CD14-positive monocyte (primary cell): ENCODE measurements at regions not wholly inside any gene's neighbourhood (a gene's known extent, or its start where the extent isn't known, plus 50 kb on each side); places are given as distances from the start of the nearest gene placed in this dataset.

Experiments used
- DNase-seq, 3 donors: peaks; one replicate each; pipeline ENCODE4 v3.0.0-alpha.2; 2011 to 2022
- H2AFZ ChIP-seq: 2 replicates; pipeline ENCODE4 v1.6.0; 2012; ENCODE audit warnings: mild to moderate bottlenecking, low read depth, low read length, inconsistent platforms; ENCODE audit not compliant: insufficient read depth, poor library complexity, severe bottlenecking
- H3K27ac ChIP-seq, 2 donors: 1 replicate in 1 of 2; 2 replicates in 1 of 2; pipeline ENCODE4 v1.5.1; 2012 to 2013; ENCODE audit warnings: low read length in 2 of 2, control low read depth in 1 of 2, inconsistent platforms in 1 of 2, low read depth in 1 of 2, mild to moderate bottlenecking in 1 of 2
- H3K27me3 ChIP-seq, 2 donors: one replicate each; pipeline versions ENCODE4 v1.6.0 to v1.6.1; 2011 to 2013; ENCODE audit warnings: low read length in 2 of 2; ENCODE audit not compliant: control insufficient read depth in 2 of 2, insufficient read depth in 2 of 2
- H3K36me3 ChIP-seq, 2 donors: replicated peaks in 1 of 2; 1 replicate in 1 of 2; 2 replicates in 1 of 2; pipeline versions ENCODE4 v1.5.1 to v1.6.1; 2012 to 2013; ENCODE audit warnings: low read length in 2 of 2, control low read depth in 1 of 2, inconsistent platforms in 1 of 2, mild to moderate bottlenecking in 1 of 2; ENCODE audit not compliant: insufficient read depth in 2 of 2, control insufficient read depth in 1 of 2
- H3K4me1 ChIP-seq, 2 donors: 1 replicate in 1 of 2; 2 replicates in 1 of 2; pipeline versions ENCODE4 v1.5.1 to v1.6.1; 2012 to 2013; ENCODE audit warnings: low read length in 2 of 2, control low read depth in 1 of 2, inconsistent platforms in 1 of 2, mild to moderate bottlenecking in 1 of 2, moderate library complexity in 1 of 2; ENCODE audit not compliant: insufficient read depth in 2 of 2, control insufficient read depth in 1 of 2
- H3K4me2 ChIP-seq: replicated peaks from 2 replicates; pipeline ENCODE3; 2012; ENCODE audit warnings: low read length, moderate library complexity, mild to moderate bottlenecking; ENCODE audit not compliant: poor library complexity, severe bottlenecking; ENCODE audit errors: extremely low read depth
- H3K4me3 ChIP-seq, 3 experiments: fragments of 200-600 bp in 1 of 3; sonication (generic) in 1 of 3; replicated peaks in 1 of 3; 1 replicate in 2 of 3; 2 replicates in 1 of 3; pipeline ENCODE4 v1.5.1; 2011 to 2013; ENCODE audit warnings: low read length in 3 of 3, mild to moderate bottlenecking in 3 of 3, control low read depth in 2 of 3, low read depth in 2 of 3, inconsistent platforms in 1 of 3, moderate library complexity in 1 of 3
- H3K79me2 ChIP-seq: 2 replicates; pipeline ENCODE4 v1.6.0; 2012; ENCODE audit warnings: mild to moderate bottlenecking, control low read depth, inconsistent platforms, low read length, moderate library complexity; ENCODE audit not compliant: insufficient read depth
- H3K9ac ChIP-seq: 2 replicates; pipeline ENCODE4 v1.6.0; 2017; ENCODE audit warnings: low read length, mild to moderate bottlenecking; ENCODE audit not compliant: insufficient read depth, poor library complexity, severe bottlenecking
- H3K9me3 ChIP-seq, 2 donors: replicated peaks in 1 of 2; 1 replicate in 1 of 2; 2 replicates in 1 of 2; pipeline versions ENCODE4 v1.5.1 to v1.6.1; 2012 to 2013; ENCODE audit warnings: low read length in 2 of 2, control low read depth in 1 of 2; ENCODE audit not compliant: control insufficient read depth in 1 of 2, insufficient read depth in 1 of 2
- H4K20me1 ChIP-seq: 2 replicates; pipeline ENCODE4 v1.6.0; 2012; ENCODE audit warnings: mild to moderate bottlenecking, low read length, control low read depth, moderate library complexity; ENCODE audit not compliant: insufficient read depth
- H3K27ac Mint-ChIP-seq, 7 donors: one replicate each; pipeline ENCODE4 v1.8.0; 2020; ENCODE audit warnings: mild to moderate bottlenecking in 7 of 7, mixed read lengths in 7 of 7, moderate library complexity in 6 of 7, inconsistent platforms in 2 of 7
- H3K27me3 Mint-ChIP-seq, 3 donors: one replicate each; pipeline ENCODE4 v1.8.0; 2021 to 2022; ENCODE audit warnings: low read depth in 3 of 3, mild to moderate bottlenecking in 3 of 3, mixed read lengths in 3 of 3, moderate library complexity in 3 of 3, inconsistent platforms in 1 of 3
- H3K36me3 Mint-ChIP-seq, 2 donors: one replicate each; pipeline ENCODE4 v1.8.0; 2020; ENCODE audit warnings: mixed read lengths in 2 of 2, inconsistent platforms in 1 of 2, mild to moderate bottlenecking in 1 of 2
- H3K4me1 Mint-ChIP-seq: one replicate; pipeline ENCODE4 v1.8.0; 2020; ENCODE audit warnings: mild to moderate bottlenecking, mixed read lengths
- H3K4me3 Mint-ChIP-seq, 2 donors: one replicate each; pipeline ENCODE4 v1.8.0; 2020; ENCODE audit warnings: mild to moderate bottlenecking in 2 of 2, mixed read lengths in 2 of 2, moderate library complexity in 1 of 2
- H3K9me3 Mint-ChIP-seq, 7 donors: one replicate each; pipeline ENCODE4 v1.8.0; 2020 to 2022; ENCODE audit warnings: mixed read lengths in 7 of 7, mild to moderate bottlenecking in 6 of 7, moderate library complexity in 6 of 7, inconsistent platforms in 2 of 7
- CTCF ChIP-seq: fragments of 200-600 bp; IDR thresholded peaks from one replicate; pipeline ENCODE4 v1.8.0; 2022; ENCODE audit warnings: antibody characterized with exemption, mild to moderate bottlenecking
- WGBS: methylation state at CpG from one replicate; pipeline ENCODE4 v1.1.5; 2013; ENCODE audit warnings: missing lambda C conversion rate; ENCODE audit not compliant: insufficient coverage; 5-methylcytosine and 5-hydroxymethylcytosine counted together
- intact Hi-C, 2 donors: fragments of 100-400 bp; cut with micrococcal nuclease; formaldehyde crosslinking; loops; one replicate each; pipeline versions ENCODE4 v1.15.0 to v1.15.1; 2023

GRCh38 chr6:164066766-164067165, 652.2 kb downstream of the QKI start:
- Histone ChIP-seq H4K20me1 (no peaks in the 10 kb centered on the region), H3K9me3 (no peaks in the 10 kb centered on the region), H3K79me2 (no peaks in the 10 kb centered on the region), H3K27me3 (no peaks in the 10 kb centered on the region), H3K9ac (no peak overlapping the region), H3K36me3 (no peaks in the 10 kb centered on the region), H3K27ac (no peak overlapping the region), H2AFZ (no peak overlapping the region), H3K4me1 (no peaks in the 10 kb centered on the region), H3K4me2 (no peak overlapping the region), H3K4me3 (no peak overlapping the region)
- Mint-ChIP-seq H3K9me3 (peaks cover 0 to 5% (median 3%) of the 10 kb centered on the region in 7 donors), H3K4me3 (no peak overlapping the region), H3K36me3 (no peaks in the 10 kb centered on the region), H3K27ac (no peak overlapping the region), H3K4me1 (no peaks in the 10 kb centered on the region), H3K27me3 (peaks cover 0 to 2% (median 0%) of the 10 kb centered on the region in 3 donors)
- intact Hi-C loops: no loop called here
- DNase-seq: no peak
- 100% methylated on average over 2 of the region's 5 CpGs for WGBS
- no peak for TF ChIP-seq CTCF

GRCh38 chr6:164066335-164066734, 651.8 kb downstream of the QKI start:
- no peaks in the 10 kb centered on the region for H3K36me3 ChIP-seq
- H3K27me3 Mint-ChIP-seq: peaks cover 0 to 2% (median 0%) of the 10 kb centered on the region in 3 donors
- no peak for TF ChIP-seq CTCF
- no peaks in the 10 kb centered on the region for H3K27me3 ChIP-seq
- H3K4me1 ChIP-seq: no peaks in the 10 kb centered on the region
- no peak overlapping the region for H3K4me2 ChIP-seq
- H3K9me3 Mint-ChIP-seq: peaks cover 0 to 5% (median 2%) of the 10 kb centered on the region in 7 donors
- no peak for DNase-seq
- no peak overlapping the region for H3K27ac ChIP-seq
- H3K9ac ChIP-seq: no peak overlapping the region
- H3K79me2 ChIP-seq: no peaks in the 10 kb centered on the region
- no peak overlapping the region for H3K4me3 Mint-ChIP-seq
- H3K27ac Mint-ChIP-seq: no peak overlapping the region
- H2AFZ ChIP-seq: no peak overlapping the region
- H3K4me1 Mint-ChIP-seq: no peaks in the 10 kb centered on the region
- no peaks in the 10 kb centered on the region for H4K20me1 ChIP-seq
- H3K36me3 Mint-ChIP-seq: no peaks in the 10 kb centered on the region
- no peak overlapping the region for H3K4me3 ChIP-seq
- intact Hi-C loops: no loop called here
- no peaks in the 10 kb centered on the region for H3K9me3 ChIP-seq
- no CpG with 5 or more reads among the region's 6 CpGs for WGBS
